B cell (primary cell): ENCODE measurements at regions not wholly inside any gene's neighbourhood (a gene's known extent, or its start where the extent isn't known, plus 50 kb on each side); places are given as distances from the start of the nearest gene placed in this dataset.

Experiments
- CTCF ChIP-seq: fragments of 200-600 bp; IDR thresholded peaks from one replicate; pipeline ENCODE4 v1.8.0; 2022; ENCODE audit warnings: antibody characterized with exemption, mild to moderate bottlenecking
- EZH2 ChIP-seq: IDR thresholded peaks from 2 replicates; pipeline ENCODE4 v1.6.1; 2012; ENCODE audit warnings: borderline replicate concordance, low read depth, mild to moderate bottlenecking, moderate library complexity, low read length; ENCODE audit not compliant: insufficient read depth, poor library complexity, severe bottlenecking

GRCh38 chr4:80126435-80126834 lies 53.4 kb upstream of the ANTXR2 start:
- TF ChIP-seq CTCF (no peak), EZH2 (no peak)
